Erythroblast (primary cell): ENCODE measurements at regions not wholly inside any gene's neighbourhood (a gene's known extent, or its start where the extent isn't known, plus 50 kb on each side); places are given as distances from the start of the nearest gene placed in this dataset.

ENCODE experiments used
- GATA1 ChIP-seq: IDR thresholded peaks from 2 replicates; pipeline ENCODE4 v1.6.1; 2011; ENCODE audit warnings: low read depth, mild to moderate bottlenecking, control low read depth, low read length, moderate library complexity
- POLR2A ChIP-seq: IDR thresholded peaks from 2 replicates; pipeline ENCODE4 v1.6.1; 2011; ENCODE audit warnings: mild to moderate bottlenecking, low read length

DNA sequence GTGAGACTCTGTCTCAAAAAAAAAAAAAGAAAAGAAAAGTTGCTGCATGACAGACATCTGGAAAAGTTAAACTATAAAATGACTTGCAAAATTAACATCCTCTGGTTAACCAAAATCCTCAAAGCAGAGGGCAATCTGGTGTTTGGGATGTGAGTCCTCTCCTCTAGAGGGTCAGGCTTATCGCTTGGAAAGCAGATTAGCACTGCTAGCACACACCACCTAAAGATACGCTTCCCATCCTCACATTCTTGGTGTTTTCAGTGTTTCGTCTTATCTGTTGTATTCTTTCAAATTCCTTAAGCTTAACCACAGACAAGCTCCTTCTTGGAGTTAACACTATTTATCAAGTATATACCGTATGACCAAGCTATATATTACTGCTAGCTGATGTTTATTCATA is 198.0 kb downstream of the SOX4 start:
- TF ChIP-seq POLR2A (no peak), GATA1 (no peak)
